GM23338 (cell line): ENCODE measurements at regions not wholly inside any gene's neighbourhood (a gene's known extent, or its start where the extent isn't known, plus 50 kb on each side); places are given as distances from the start of the nearest gene placed in this dataset.

Experiments
- ATAC-seq: fragments of 200-7000 bp; cut with Tn5 transposase; 3 replicates; pipeline ENCODE4 v1.9.1; 2020
- DNase-seq: peaks from one replicate; pipeline ENCODE4 v3.0.0-alpha.2; 2015; ENCODE audit warnings: low spot score
- H2AFZ ChIP-seq: fragments of 200-600 bp; sonication (generic); 2 replicates; pipeline ENCODE4 v1.8.0; 2016; ENCODE audit warnings: antibody characterized with exemption, mild to moderate bottlenecking, moderate library complexity
- H3F3A ChIP-seq: fragments of 200-600 bp; sonication (generic); replicated peaks from 2 replicates; pipeline ENCODE4 v1.8.0; 2017; ENCODE audit warnings: antibody characterized with exemption, mixed run types, low read depth
- H3K27ac ChIP-seq: fragments of 200-600 bp; sonication (generic); 2 replicates; pipeline ENCODE4 v1.6.1; 2016; ENCODE audit warnings: low read depth
- H3K27me3 ChIP-seq: fragments of 200-600 bp; sonication (generic); 2 replicates; pipeline ENCODE4 v1.8.0; 2016; ENCODE audit warnings: mild to moderate bottlenecking, mixed run types, moderate library complexity; ENCODE audit not compliant: insufficient read depth
- H3K36me3 ChIP-seq: fragments of 200-600 bp; sonication (generic); 2 replicates; pipeline ENCODE4 v1.8.0; 2016; ENCODE audit warnings: mild to moderate bottlenecking; ENCODE audit not compliant: insufficient read depth
- H3K4me1 ChIP-seq: fragments of 200-600 bp; sonication (generic); 2 replicates; pipeline ENCODE4 v1.8.0; 2016; ENCODE audit warnings: mild to moderate bottlenecking, moderate library complexity; ENCODE audit not compliant: insufficient read depth
- H3K4me2 ChIP-seq: fragments of 200-600 bp; sonication (generic); 2 replicates; pipeline ENCODE4 v1.7.1; 2017; ENCODE audit warnings: mixed run types
- H3K4me3 ChIP-seq: fragments of 200-600 bp; sonication (generic); 2 replicates; pipeline ENCODE4 v1.6.1; 2016; ENCODE audit warnings: mixed run types
- H3K79me2 ChIP-seq: fragments of 200-600 bp; sonication (generic); replicated peaks from 2 replicates; pipeline ENCODE4 v1.8.0; 2017; ENCODE audit warnings: mild to moderate bottlenecking; ENCODE audit not compliant: insufficient read depth
- H3K9me2 ChIP-seq: fragments of 200-600 bp; sonication (generic); 2 replicates; pipeline ENCODE4 v1.8.0; 2017; ENCODE audit not compliant: insufficient read depth
- H4K20me1 ChIP-seq: fragments of 200-600 bp; sonication (generic); replicated peaks from 2 replicates; pipeline ENCODE4 v1.8.0; 2017; ENCODE audit warnings: mild to moderate bottlenecking; ENCODE audit not compliant: insufficient read depth
- H3K27ac Mint-ChIP-seq: 2 replicates; pipeline ENCODE4 v1.8.0; 2020; ENCODE audit warnings: inconsistent platforms, mild to moderate bottlenecking, moderate library complexity, mixed read lengths
- H3K27me3 Mint-ChIP-seq: 3 replicates; pipeline ENCODE4 v1.8.0; 2022; ENCODE audit warnings: low read depth, mild to moderate bottlenecking, moderate library complexity, mixed read lengths, inconsistent platforms; ENCODE audit not compliant: insufficient read depth, poor library complexity
- H3K36me3 Mint-ChIP-seq: 3 replicates; pipeline ENCODE4 v1.8.0; 2021; ENCODE audit warnings: low read depth, mild to moderate bottlenecking, inconsistent platforms, moderate library complexity, mixed read lengths
- H3K4me1 Mint-ChIP-seq: 3 replicates; pipeline ENCODE4 v1.8.0; 2020; ENCODE audit warnings: mild to moderate bottlenecking, inconsistent platforms, mixed read lengths
- H3K4me3 Mint-ChIP-seq: 3 replicates; pipeline ENCODE4 v1.8.0; 2021; ENCODE audit warnings: moderate library complexity, mild to moderate bottlenecking, inconsistent platforms, mixed read lengths
- H3K9me3 Mint-ChIP-seq: 3 replicates; pipeline ENCODE4 v1.8.0; 2020; ENCODE audit warnings: moderate library complexity, mild to moderate bottlenecking, inconsistent platforms, mixed read lengths
- EZH2 ChIP-seq: fragments of 200-600 bp; sonication (generic); IDR thresholded peaks from one replicate; pipeline ENCODE4 v1.8.0; 2017; ENCODE audit warnings: antibody characterized with exemption, mild to moderate bottlenecking, low read depth; ENCODE audit not compliant: unreplicated experiment
- JUNB ChIP-seq: IDR thresholded peaks from one replicate; pipeline ENCODE4 v1.6.1; 2016; ENCODE audit warnings: antibody characterized with exemption; ENCODE audit not compliant: unreplicated experiment
- POLR2AphosphoS5 ChIP-seq: IDR thresholded peaks from 2 replicates; pipeline ENCODE4 v1.6.1; 2016; ENCODE audit warnings: antibody characterized with exemption, low read depth
- STAT1 ChIP-seq: IDR thresholded peaks from one replicate; pipeline ENCODE4 v1.6.1; 2016; ENCODE audit warnings: antibody characterized with exemption; ENCODE audit not compliant: unreplicated experiment
- ZNF114 ChIP-seq: fragments of 250-450 bp; sonication (Bioruptor Pico); IDR thresholded peaks from 2 replicates; pipeline ENCODE4 v1.5.0; 2020; ENCODE audit warnings: mild to moderate bottlenecking, moderate library complexity
- TF ChIP-seq, protein P1 (sequence below), 2 experiments: fragments of 200-600 bp in 1 of 2; sonication (generic) in 1 of 2; conservative IDR thresholded peaks; 2 replicates each; pipeline versions ENCODE4 v1.5.1 to v1.6.1; 2016 to 2017; ENCODE audit warnings: antibody characterized with exemption in 2 of 2, low read depth in 2 of 2, mild to moderate bottlenecking in 2 of 2, moderate library complexity in 1 of 2
- TF ChIP-seq, protein P2 (sequence below): IDR thresholded peaks from one replicate; pipeline ENCODE4 v1.6.1; 2018; ENCODE audit warnings: antibody characterized with exemption; ENCODE audit not compliant: unreplicated experiment
- TF ChIP-seq, protein P3 (sequence below): IDR thresholded peaks from 2 replicates; pipeline ENCODE4 v1.6.1; 2016; ENCODE audit warnings: antibody characterized with exemption

DNA sequence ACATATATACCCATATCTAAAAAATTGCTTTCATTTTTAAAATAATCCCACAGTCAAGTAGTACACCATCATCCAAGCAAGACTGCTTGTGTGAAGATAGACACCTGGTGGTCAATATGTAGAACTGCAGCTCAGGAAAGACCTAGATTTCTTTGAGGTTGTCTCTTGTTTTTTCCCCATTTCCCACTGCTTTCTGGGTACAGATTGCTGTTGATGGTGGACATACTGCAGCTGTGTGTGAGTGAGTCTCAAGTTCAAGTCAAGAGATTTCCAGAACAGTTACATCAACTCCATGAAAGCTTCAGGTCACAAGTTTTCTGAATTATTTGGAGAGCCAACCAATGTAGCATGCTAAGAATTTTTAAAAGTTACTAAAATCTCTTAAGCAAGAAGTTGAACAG lies 306.4 kb downstream of the DUSP10 start:
- H3F3A ChIP-seq: no peaks in the 10 kb centered on the region
- TF ChIP-seq JUNB: no peak
- TF ChIP-seq, protein P1, sequence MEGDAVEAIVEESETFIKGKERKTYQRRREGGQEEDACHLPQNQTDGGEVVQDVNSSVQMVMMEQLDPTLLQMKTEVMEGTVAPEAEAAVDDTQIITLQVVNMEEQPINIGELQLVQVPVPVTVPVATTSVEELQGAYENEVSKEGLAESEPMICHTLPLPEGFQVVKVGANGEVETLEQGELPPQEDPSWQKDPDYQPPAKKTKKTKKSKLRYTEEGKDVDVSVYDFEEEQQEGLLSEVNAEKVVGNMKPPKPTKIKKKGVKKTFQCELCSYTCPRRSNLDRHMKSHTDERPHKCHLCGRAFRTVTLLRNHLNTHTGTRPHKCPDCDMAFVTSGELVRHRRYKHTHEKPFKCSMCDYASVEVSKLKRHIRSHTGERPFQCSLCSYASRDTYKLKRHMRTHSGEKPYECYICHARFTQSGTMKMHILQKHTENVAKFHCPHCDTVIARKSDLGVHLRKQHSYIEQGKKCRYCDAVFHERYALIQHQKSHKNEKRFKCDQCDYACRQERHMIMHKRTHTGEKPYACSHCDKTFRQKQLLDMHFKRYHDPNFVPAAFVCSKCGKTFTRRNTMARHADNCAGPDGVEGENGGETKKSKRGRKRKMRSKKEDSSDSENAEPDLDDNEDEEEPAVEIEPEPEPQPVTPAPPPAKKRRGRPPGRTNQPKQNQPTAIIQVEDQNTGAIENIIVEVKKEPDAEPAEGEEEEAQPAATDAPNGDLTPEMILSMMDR (conservative IDR thresholded peaks at IDR 0.05; ENCODE audit: low read depth in 2 of 2): peak; percentile 87 to 94
- H3K4me3 ChIP-seq: no peak overlapping the region
- H3K79me2 ChIP-seq: no peaks in the 10 kb centered on the region
- no peaks in the 10 kb centered on the region for H3K27me3 ChIP-seq
- Mint-ChIP-seq H3K36me3 (no peaks in the 10 kb centered on the region), H3K27ac (no peak overlapping the region), H3K4me1 (peaks cover 12% of the 10 kb centered on the region; the same call in 2 of the 3 replicates), H3K27me3 (peaks cover 2% of the 10 kb centered on the region), H3K9me3 (no peaks in the 10 kb centered on the region), H3K4me3 (no peak overlapping the region)
- H3K4me2 ChIP-seq: no peak overlapping the region
- DNase-seq (peak; percentile 76), ATAC-seq (peak; percentile 75)
- H3K9me2 ChIP-seq: no peaks in the 10 kb centered on the region
- H4K20me1 ChIP-seq: no peaks in the 10 kb centered on the region
- no peaks in the 10 kb centered on the region for H3K36me3 ChIP-seq
- peaks cover 7% of the 10 kb centered on the region; the same call in 1 of the 2 replicates for H3K4me1 ChIP-seq
- no peak overlapping the region; the same call in 1 of the 2 replicates for H2AFZ ChIP-seq
- H3K27ac ChIP-seq: no peak overlapping the region

DNA sequence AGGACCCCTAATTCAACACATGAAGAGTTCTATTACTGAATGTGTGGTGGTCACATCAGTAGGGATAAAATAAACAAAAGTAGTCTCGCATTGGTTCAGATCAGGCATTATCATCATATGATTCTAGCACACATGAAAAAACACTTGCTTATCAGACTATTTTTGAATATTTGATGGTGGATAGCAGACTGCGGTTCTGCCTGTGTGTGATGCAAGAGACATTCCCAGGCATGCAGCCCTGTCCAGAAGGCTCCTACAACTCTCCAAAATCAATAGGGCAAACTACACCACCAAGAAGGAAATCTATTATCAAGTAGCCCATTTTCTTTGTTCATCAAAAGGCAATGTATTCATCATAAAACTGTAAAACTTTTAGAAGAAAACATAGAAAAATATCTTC lies 304.7 kb downstream of the DUSP10 start:
- Histone ChIP-seq H2AFZ (no peak overlapping the region), H3K27me3 (no peaks in the 10 kb centered on the region), H3K4me3 (no peak overlapping the region), H3K27ac (no peak overlapping the region), H3K9me2 (no peaks in the 10 kb centered on the region), H3K4me1 (peaks cover 7% of the 10 kb centered on the region; the same call in 1 of the 2 replicates), H4K20me1 (no peaks in the 10 kb centered on the region), H3K79me2 (no peaks in the 10 kb centered on the region), H3F3A (no peaks in the 10 kb centered on the region), H3K36me3 (no peaks in the 10 kb centered on the region), H3K4me2 (no peak overlapping the region)
- H3K9me3 Mint-ChIP-seq: no peaks in the 10 kb centered on the region
- no peak overlapping the region for H3K4me3 Mint-ChIP-seq
- H3K36me3 Mint-ChIP-seq: no peaks in the 10 kb centered on the region
- peaks cover 13% of the 10 kb centered on the region; the same call in 2 of the 3 replicates for H3K4me1 Mint-ChIP-seq
- DNase-seq (no peak), ATAC-seq (no peak)
- H3K27me3 Mint-ChIP-seq: peaks cover 2% of the 10 kb centered on the region
- no peak overlapping the region for H3K27ac Mint-ChIP-seq
- TF ChIP-seq POLR2AphosphoS5 (no peak), JUNB (no peak), STAT1 (no peak), ZNF114 (no peak), EZH2 (no peak)
- TF ChIP-seq, protein P2, sequence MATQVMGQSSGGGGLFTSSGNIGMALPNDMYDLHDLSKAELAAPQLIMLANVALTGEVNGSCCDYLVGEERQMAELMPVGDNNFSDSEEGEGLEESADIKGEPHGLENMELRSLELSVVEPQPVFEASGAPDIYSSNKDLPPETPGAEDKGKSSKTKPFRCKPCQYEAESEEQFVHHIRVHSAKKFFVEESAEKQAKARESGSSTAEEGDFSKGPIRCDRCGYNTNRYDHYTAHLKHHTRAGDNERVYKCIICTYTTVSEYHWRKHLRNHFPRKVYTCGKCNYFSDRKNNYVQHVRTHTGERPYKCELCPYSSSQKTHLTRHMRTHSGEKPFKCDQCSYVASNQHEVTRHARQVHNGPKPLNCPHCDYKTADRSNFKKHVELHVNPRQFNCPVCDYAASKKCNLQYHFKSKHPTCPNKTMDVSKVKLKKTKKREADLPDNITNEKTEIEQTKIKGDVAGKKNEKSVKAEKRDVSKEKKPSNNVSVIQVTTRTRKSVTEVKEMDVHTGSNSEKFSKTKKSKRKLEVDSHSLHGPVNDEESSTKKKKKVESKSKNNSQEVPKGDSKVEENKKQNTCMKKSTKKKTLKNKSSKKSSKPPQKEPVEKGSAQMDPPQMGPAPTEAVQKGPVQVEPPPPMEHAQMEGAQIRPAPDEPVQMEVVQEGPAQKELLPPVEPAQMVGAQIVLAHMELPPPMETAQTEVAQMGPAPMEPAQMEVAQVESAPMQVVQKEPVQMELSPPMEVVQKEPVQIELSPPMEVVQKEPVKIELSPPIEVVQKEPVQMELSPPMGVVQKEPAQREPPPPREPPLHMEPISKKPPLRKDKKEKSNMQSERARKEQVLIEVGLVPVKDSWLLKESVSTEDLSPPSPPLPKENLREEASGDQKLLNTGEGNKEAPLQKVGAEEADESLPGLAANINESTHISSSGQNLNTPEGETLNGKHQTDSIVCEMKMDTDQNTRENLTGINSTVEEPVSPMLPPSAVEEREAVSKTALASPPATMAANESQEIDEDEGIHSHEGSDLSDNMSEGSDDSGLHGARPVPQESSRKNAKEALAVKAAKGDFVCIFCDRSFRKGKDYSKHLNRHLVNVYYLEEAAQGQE: no peak
- TF ChIP-seq, protein P3, sequence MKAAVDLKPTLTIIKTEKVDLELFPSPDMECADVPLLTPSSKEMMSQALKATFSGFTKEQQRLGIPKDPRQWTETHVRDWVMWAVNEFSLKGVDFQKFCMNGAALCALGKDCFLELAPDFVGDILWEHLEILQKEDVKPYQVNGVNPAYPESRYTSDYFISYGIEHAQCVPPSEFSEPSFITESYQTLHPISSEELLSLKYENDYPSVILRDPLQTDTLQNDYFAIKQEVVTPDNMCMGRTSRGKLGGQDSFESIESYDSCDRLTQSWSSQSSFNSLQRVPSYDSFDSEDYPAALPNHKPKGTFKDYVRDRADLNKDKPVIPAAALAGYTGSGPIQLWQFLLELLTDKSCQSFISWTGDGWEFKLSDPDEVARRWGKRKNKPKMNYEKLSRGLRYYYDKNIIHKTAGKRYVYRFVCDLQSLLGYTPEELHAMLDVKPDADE: no peak
- TF ChIP-seq, protein P1 (conservative IDR thresholded peaks at IDR 0.05; ENCODE audit: low read depth in 2 of 2): no peak
